ENCODE measurements at regions not wholly inside any gene's neighbourhood (a gene's known extent, or its start where the extent isn't known, plus 50 kb on each side); places are given as distances from the start of the nearest gene placed in this dataset.

GRCh38 chr3:104909198-104909597 lies 457.5 kb upstream of the ALCAM start:
- Mint-ChIP-seq H3K27ac (ENCODE audit: unreplicated experiment) (peak overlapping the region; percentile 80), H3K27me3 (ENCODE audit: low read depth) (no peaks in the 10 kb centered on the region), H3K9me3 (ENCODE audit: low read depth) (peaks cover 7% of the 10 kb centered on the region), H3K4me3 (ENCODE audit: unreplicated experiment) (no peak overlapping the region), H3K36me3 (ENCODE audit: low read depth) (no peaks in the 10 kb centered on the region), H3K4me1 (ENCODE audit: low read depth) (peaks cover 40% of the 10 kb centered on the region)
- no peak for DNase-seq (ENCODE audit: low spot score)
- TF ChIP-seq CTCF (IDR thresholded peaks at IDR 0.05) = no peak

GRCh38 chr3:104909721-104910120 lies 457.0 kb upstream of the ALCAM start:
- H3K27ac Mint-ChIP-seq (ENCODE audit: unreplicated experiment) = peak overlapping the region; percentile 80
- no peak for TF ChIP-seq CTCF (IDR thresholded peaks at IDR 0.05)
- peaks cover 7% of the 10 kb centered on the region for H3K9me3 Mint-ChIP-seq (ENCODE audit: low read depth)
- H3K4me3 Mint-ChIP-seq (ENCODE audit: unreplicated experiment) = no peak overlapping the region
- H3K27me3 Mint-ChIP-seq (ENCODE audit: low read depth) = no peaks in the 10 kb centered on the region
- DNase-seq (ENCODE audit: low spot score) = no peak
- H3K36me3 Mint-ChIP-seq (ENCODE audit: low read depth) = no peaks in the 10 kb centered on the region
- H3K4me1 Mint-ChIP-seq (ENCODE audit: low read depth) = peaks cover 40% of the 10 kb centered on the region

- no peaks in the 10 kb centered on the region for H3K36me3 Mint-ChIP-seq (ENCODE audit: low read depth)
- DNase-seq (ENCODE audit: low spot score) = no peak
- H3K27ac Mint-ChIP-seq (ENCODE audit: unreplicated experiment) = no peak overlapping the region
- H3K9me3 Mint-ChIP-seq (ENCODE audit: low read depth) = peaks cover 7% of the 10 kb centered on the region
- no peak overlapping the region for H3K4me3 Mint-ChIP-seq (ENCODE audit: unreplicated experiment)
- H3K27me3 Mint-ChIP-seq (ENCODE audit: low read depth) = no peaks in the 10 kb centered on the region
- no peak for TF ChIP-seq CTCF (IDR thresholded peaks at IDR 0.05)
- peaks cover 44% of the 10 kb centered on the region for H3K4me1 Mint-ChIP-seq (ENCODE audit: low read depth)
Measured at GRCh38 chr3:104911376-104911775, 455.3 kb upstream of the ALCAM start.

GRCh38 chr3:104916971-104917370 lies 449.7 kb upstream of the ALCAM start:
- DNase-seq (ENCODE audit: low spot score) = no peak
- no peak for TF ChIP-seq CTCF (IDR thresholded peaks at IDR 0.05)
- Mint-ChIP-seq H3K9me3 (ENCODE audit: low read depth) (peaks cover 6% of the 10 kb centered on the region), H3K36me3 (ENCODE audit: low read depth) (no peaks in the 10 kb centered on the region), H3K4me3 (ENCODE audit: unreplicated experiment) (no peak overlapping the region), H3K4me1 (ENCODE audit: low read depth) (peaks cover 27% of the 10 kb centered on the region), H3K27ac (ENCODE audit: unreplicated experiment) (peak overlapping the region; percentile 23), H3K27me3 (ENCODE audit: low read depth) (no peaks in the 10 kb centered on the region)

GRCh38 chr3:104920512-104920911 lies 446.2 kb upstream of the ALCAM start:
- DNase-seq (ENCODE audit: low spot score) = no peak
- TF ChIP-seq CTCF (IDR thresholded peaks at IDR 0.05) = no peak
- H3K36me3 Mint-ChIP-seq (ENCODE audit: low read depth) = no peaks in the 10 kb centered on the region
- no peaks in the 10 kb centered on the region for H3K27me3 Mint-ChIP-seq (ENCODE audit: low read depth)
- H3K27ac Mint-ChIP-seq (ENCODE audit: unreplicated experiment) = no peak overlapping the region
- peaks cover 6% of the 10 kb centered on the region for H3K9me3 Mint-ChIP-seq (ENCODE audit: low read depth)
- H3K4me3 Mint-ChIP-seq (ENCODE audit: unreplicated experiment) = no peak overlapping the region
- peaks cover 29% of the 10 kb centered on the region for H3K4me1 Mint-ChIP-seq (ENCODE audit: low read depth)
